Uterus (tissue), 2 donors: ENCODE measurements at regions not wholly inside any gene's neighbourhood (a gene's known extent, or its start where the extent isn't known, plus 50 kb on each side); places are given as distances from the start of the nearest gene placed in this dataset.

Experiments
- POLR2A ChIP-seq, 2 donors: fragments of 450-650 bp; IDR thresholded peaks; one replicate each; pipeline ENCODE4 v1.6.1; 2016; ENCODE audit warnings: antibody characterized with exemption in 2 of 2, mild to moderate bottlenecking in 1 of 2, moderate library complexity in 1 of 2
- TF ChIP-seq, protein P1 (sequence below), 4 experiments: fragments of 200-600 bp in 2 of 4; fragments of 450-650 bp in 2 of 4; sonication (generic) in 2 of 4; IDR thresholded peaks; one replicate each; pipeline ENCODE4 v1.5.1; 2016 to 2019; ENCODE audit warnings: antibody characterized with exemption in 4 of 4, mild to moderate bottlenecking in 2 of 4, moderate library complexity in 1 of 4

DNA sequence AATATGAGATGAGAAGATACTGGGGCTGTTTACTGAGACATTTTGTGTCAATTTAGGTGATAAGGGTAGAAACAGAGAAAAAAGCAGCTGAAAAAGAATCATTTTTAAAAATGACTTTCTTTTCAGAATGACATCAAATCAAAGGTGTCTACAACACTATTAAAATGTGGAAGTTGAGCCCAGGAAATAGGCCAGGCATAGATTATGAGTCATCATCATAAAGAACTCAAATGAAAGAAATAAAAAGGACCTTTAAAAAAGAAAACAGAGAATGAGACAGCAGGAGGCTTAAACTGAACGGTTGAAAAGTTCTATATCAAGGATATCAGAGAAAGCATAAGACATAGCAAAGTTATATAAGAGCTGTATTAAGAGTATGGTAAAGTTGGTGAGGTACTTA, 442.5 kb downstream of the CNTN6 start:
- TF ChIP-seq, protein P1, sequence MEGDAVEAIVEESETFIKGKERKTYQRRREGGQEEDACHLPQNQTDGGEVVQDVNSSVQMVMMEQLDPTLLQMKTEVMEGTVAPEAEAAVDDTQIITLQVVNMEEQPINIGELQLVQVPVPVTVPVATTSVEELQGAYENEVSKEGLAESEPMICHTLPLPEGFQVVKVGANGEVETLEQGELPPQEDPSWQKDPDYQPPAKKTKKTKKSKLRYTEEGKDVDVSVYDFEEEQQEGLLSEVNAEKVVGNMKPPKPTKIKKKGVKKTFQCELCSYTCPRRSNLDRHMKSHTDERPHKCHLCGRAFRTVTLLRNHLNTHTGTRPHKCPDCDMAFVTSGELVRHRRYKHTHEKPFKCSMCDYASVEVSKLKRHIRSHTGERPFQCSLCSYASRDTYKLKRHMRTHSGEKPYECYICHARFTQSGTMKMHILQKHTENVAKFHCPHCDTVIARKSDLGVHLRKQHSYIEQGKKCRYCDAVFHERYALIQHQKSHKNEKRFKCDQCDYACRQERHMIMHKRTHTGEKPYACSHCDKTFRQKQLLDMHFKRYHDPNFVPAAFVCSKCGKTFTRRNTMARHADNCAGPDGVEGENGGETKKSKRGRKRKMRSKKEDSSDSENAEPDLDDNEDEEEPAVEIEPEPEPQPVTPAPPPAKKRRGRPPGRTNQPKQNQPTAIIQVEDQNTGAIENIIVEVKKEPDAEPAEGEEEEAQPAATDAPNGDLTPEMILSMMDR (IDR thresholded peaks at IDR 0.05): no peak
- TF ChIP-seq POLR2A (IDR thresholded peaks at IDR 0.05): no peak
